ENCODE measurements at regions not wholly inside any gene's neighbourhood (a gene's known extent, or its start where the extent isn't known, plus 50 kb on each side); places are given as distances from the start of the nearest gene placed in this dataset.

GRCh38 chr12:77514511-77514910 lies 316.2 kb upstream of the NAV3 start:
- TF ChIP-seq GATA2 (IDR thresholded peaks at IDR 0.05; ENCODE audit: low read depth, low read length), result no peak
- TF ChIP-seq GATA3 (IDR thresholded peaks at IDR 0.05; ENCODE audit: low read depth, low read length), result no peak

Data from SH-SY5Y (cell line).